Cardiac muscle cell (in vitro differentiated cells and primary cell): ENCODE measurements at regions not wholly inside any gene's neighbourhood (a gene's known extent, or its start where the extent isn't known, plus 50 kb on each side); places are given as distances from the start of the nearest gene placed in this dataset.

Source experiments
- DNase-seq, 2 donors: peaks; one replicate each; pipeline versions ENCODE4 v3.0.0 to v3.0.0-alpha.2; 2010 to 2017; ENCODE audit warnings: low read depth in 1 of 2, low spot score in 1 of 2
- H3K27ac ChIP-seq: fragments of 200-600 bp; sonication (generic); 2 replicates; pipeline ENCODE4 v1.5.1; 2016
- H3K27me3 ChIP-seq: fragments of 200-600 bp; sonication (generic); 2 replicates; pipeline ENCODE4 v1.6.0; 2016; ENCODE audit warnings: control low read depth
- H3K36me3 ChIP-seq: fragments of 200-600 bp; sonication (generic); 2 replicates; pipeline ENCODE4 v1.5.1; 2016; ENCODE audit warnings: control low read depth
- H3K4me1 ChIP-seq: fragments of 200-600 bp; sonication (generic); 2 replicates; pipeline ENCODE4 v1.8.1; 2017; ENCODE audit warnings: low read depth, mild to moderate bottlenecking, mixed run types
- H3K4me3 ChIP-seq: fragments of 200-600 bp; sonication (generic); 2 replicates; pipeline ENCODE4 v1.5.1; 2016; ENCODE audit warnings: mild to moderate bottlenecking
- H3K9me3 ChIP-seq: fragments of 200-600 bp; sonication (generic); 2 replicates; pipeline ENCODE4 v1.5.1; 2017; ENCODE audit warnings: low read depth, mild to moderate bottlenecking, control low read depth
- CTCF ChIP-seq: IDR thresholded peaks from 2 replicates; pipeline ENCODE4 v1.5.1; 2012; ENCODE audit warnings: low read depth, mild to moderate bottlenecking, low read length

GRCh38 chr2:30332791-30333453 is 101.6 kb downstream of the LBH start:
- TF ChIP-seq CTCF, result no peak
- Histone ChIP-seq H3K27me3 (no peaks in the 10 kb centered on the region), H3K4me1 (peaks cover 23% of the 10 kb centered on the region), H3K4me3 (no peak overlapping the region), H3K36me3 (no peaks in the 10 kb centered on the region), H3K27ac (no peak overlapping the region), H3K9me3 (no peaks in the 10 kb centered on the region)
- no peak for DNase-seq

GRCh38 chr2:30334762-30335363 is 103.5 kb downstream of the LBH start:
- H3K4me3 ChIP-seq, result no peak overlapping the region
- H3K36me3 ChIP-seq, result no peaks in the 10 kb centered on the region
- DNase-seq, result peak in 1 of 2 donors; percentile 36
- peaks cover 23% of the 10 kb centered on the region for H3K4me1 ChIP-seq
- H3K9me3 ChIP-seq, result no peaks in the 10 kb centered on the region
- no peaks in the 10 kb centered on the region for H3K27me3 ChIP-seq
- peak overlapping the region; percentile 22 for H3K27ac ChIP-seq
- TF ChIP-seq CTCF, result no peak

- Histone ChIP-seq H3K27me3 (no peaks in the 10 kb centered on the region), H3K9me3 (no peaks in the 10 kb centered on the region), H3K36me3 (no peaks in the 10 kb centered on the region), H3K4me1 (peaks cover 23% of the 10 kb centered on the region), H3K27ac (no peak overlapping the region), H3K4me3 (no peak overlapping the region)
- no peak for DNase-seq
- TF ChIP-seq CTCF, result no peak
Measured at GRCh38 chr2:30336084-30336483, 104.8 kb downstream of the LBH start.

- no peak for TF ChIP-seq CTCF
- H3K36me3 ChIP-seq, result no peaks in the 10 kb centered on the region
- H3K4me3 ChIP-seq, result no peak overlapping the region
- no peaks in the 10 kb centered on the region for H3K9me3 ChIP-seq
- no peak overlapping the region for H3K27ac ChIP-seq
- H3K27me3 ChIP-seq, result no peaks in the 10 kb centered on the region
- no peak for DNase-seq
- peaks cover 23% of the 10 kb centered on the region for H3K4me1 ChIP-seq
Measured at GRCh38 chr2:30336978-30337841, 105.9 kb downstream of the LBH start.

GRCh38 chr2:30338475-30338874 is 107.1 kb downstream of the LBH start:
- TF ChIP-seq CTCF, result no peak
- H3K4me1 ChIP-seq, result peaks cover 20% of the 10 kb centered on the region
- no peak for DNase-seq
- no peak overlapping the region for H3K27ac ChIP-seq
- no peaks in the 10 kb centered on the region for H3K36me3 ChIP-seq
- no peaks in the 10 kb centered on the region for H3K9me3 ChIP-seq
- H3K4me3 ChIP-seq, result no peak overlapping the region
- H3K27me3 ChIP-seq, result no peaks in the 10 kb centered on the region
